Body of pancreas (tissue), 4 donors: ENCODE measurements at regions not wholly inside any gene's neighbourhood (a gene's known extent, or its start where the extent isn't known, plus 50 kb on each side); places are given as distances from the start of the nearest gene placed in this dataset.
A peak's percentile ranks its signal among the peaks of the same experiment; 100 is the strongest.

Source experiments
- ATAC-seq: fragments of 150-250 bp; one replicate; pipeline ENCODE4 v1.9.1; 2016
- DNase-seq, 4 donors: peaks; one replicate each; pipeline ENCODE4 v3.0.0-alpha.2; 2019
- H3K27ac ChIP-seq, 4 donors: fragments of 200-600 bp; sonication (generic); 1 replicate in 3 of 4; 2 replicates in 1 of 4; pipeline versions ENCODE4 v1.5.1 to v1.6.1; 2016 to 2019; ENCODE audit warnings: mild to moderate bottlenecking in 1 of 4, mixed read lengths in 1 of 4, moderate library complexity in 1 of 4
- H3K27me3 ChIP-seq, 2 donors: fragments of 200-600 bp; sonication (generic); one replicate each; pipeline ENCODE4 v1.6.0; 2016; ENCODE audit warnings: mild to moderate bottlenecking in 1 of 2
- H3K36me3 ChIP-seq, 2 donors: fragments of 200-600 bp; sonication (generic); replicated peaks in 1 of 2; 2 replicates each; pipeline ENCODE4 v1.5.1; 2016; ENCODE audit warnings: low read depth in 2 of 2; ENCODE audit not compliant: insufficient read depth in 1 of 2
- H3K4me1 ChIP-seq: fragments of 200-600 bp; sonication (generic); one replicate; pipeline ENCODE4 v1.6.0; 2016
- H3K4me3 ChIP-seq, 2 donors: fragments of 200-600 bp; sonication (generic); 1 replicate in 1 of 2; 2 replicates in 1 of 2; pipeline ENCODE4 v1.5.1; 2016 to 2019
- H3K9me3 ChIP-seq, 3 donors: fragments of 200-600 bp; sonication (generic); 1 replicate in 2 of 3; 2 replicates in 1 of 3; pipeline ENCODE4 v1.5.1; 2016
- POLR2A ChIP-seq, 3 donors: fragments of 450-650 bp; IDR thresholded peaks; one replicate each; pipeline ENCODE4 v1.6.1; 2016; ENCODE audit warnings: antibody characterized with exemption in 3 of 3, mild to moderate bottlenecking in 2 of 3
- WGBS, 2 donors: methylation state at CpG; one replicate each; pipeline ENCODE4 v1.1.5; 2017; 5-methylcytosine and 5-hydroxymethylcytosine counted together
- intact Hi-C: fragments of 100-400 bp; cut with DNase I; formaldehyde crosslinking; loops from one replicate; pipeline ENCODE4 v1.15.1; 2023
- TF ChIP-seq, protein P1 (sequence below), 7 experiments: fragments of 450-650 bp in 4 of 7; fragments of 200-600 bp in 3 of 7; sonication (generic) in 3 of 7; IDR thresholded peaks; one replicate each; pipeline ENCODE4 v1.5.1; 2016 to 2019; ENCODE audit warnings: antibody characterized with exemption in 7 of 7

DNA sequence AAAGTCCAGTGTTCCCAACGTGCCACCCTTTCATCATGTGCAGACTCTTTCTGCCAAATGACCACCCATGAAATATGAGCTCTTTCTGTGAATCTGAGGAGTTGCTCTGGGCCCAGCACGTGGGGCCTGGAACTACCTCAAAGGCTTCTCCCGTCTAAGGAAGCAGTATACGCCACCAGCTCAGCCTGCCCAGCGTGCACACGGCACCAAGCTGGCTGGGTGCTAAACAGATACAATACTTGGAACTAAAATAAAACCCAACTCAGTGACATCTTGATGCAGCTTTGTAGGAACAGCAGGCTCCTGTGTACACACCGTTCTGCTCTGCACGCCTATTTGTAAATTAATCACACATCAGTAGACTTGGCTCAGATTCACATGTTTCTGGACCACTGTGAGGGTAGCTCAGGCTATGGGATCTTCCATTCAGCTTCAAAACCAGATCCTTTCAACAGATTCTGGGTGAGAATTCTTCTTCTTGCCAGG lies 74.8 kb downstream of the ARL6IP4 start:
- Histone ChIP-seq H3K27me3 (no peaks in the 10 kb centered on the region), H3K27ac (no peak overlapping the region), H3K36me3 (no peaks in the 10 kb centered on the region), H3K4me3 (no peak overlapping the region), H3K4me1 (no peaks in the 10 kb centered on the region), H3K9me3 (no peaks in the 10 kb centered on the region)
- WGBS, 2 donors, result 51 to 53% methylated on average over 8 of the region's 8 CpGs
- ATAC-seq (no peak), DNase-seq (no peak)
- intact Hi-C loops, result no loop called here
- TF ChIP-seq POLR2A (IDR thresholded peaks at IDR 0.05), result no peak
- TF ChIP-seq, protein P1, sequence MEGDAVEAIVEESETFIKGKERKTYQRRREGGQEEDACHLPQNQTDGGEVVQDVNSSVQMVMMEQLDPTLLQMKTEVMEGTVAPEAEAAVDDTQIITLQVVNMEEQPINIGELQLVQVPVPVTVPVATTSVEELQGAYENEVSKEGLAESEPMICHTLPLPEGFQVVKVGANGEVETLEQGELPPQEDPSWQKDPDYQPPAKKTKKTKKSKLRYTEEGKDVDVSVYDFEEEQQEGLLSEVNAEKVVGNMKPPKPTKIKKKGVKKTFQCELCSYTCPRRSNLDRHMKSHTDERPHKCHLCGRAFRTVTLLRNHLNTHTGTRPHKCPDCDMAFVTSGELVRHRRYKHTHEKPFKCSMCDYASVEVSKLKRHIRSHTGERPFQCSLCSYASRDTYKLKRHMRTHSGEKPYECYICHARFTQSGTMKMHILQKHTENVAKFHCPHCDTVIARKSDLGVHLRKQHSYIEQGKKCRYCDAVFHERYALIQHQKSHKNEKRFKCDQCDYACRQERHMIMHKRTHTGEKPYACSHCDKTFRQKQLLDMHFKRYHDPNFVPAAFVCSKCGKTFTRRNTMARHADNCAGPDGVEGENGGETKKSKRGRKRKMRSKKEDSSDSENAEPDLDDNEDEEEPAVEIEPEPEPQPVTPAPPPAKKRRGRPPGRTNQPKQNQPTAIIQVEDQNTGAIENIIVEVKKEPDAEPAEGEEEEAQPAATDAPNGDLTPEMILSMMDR (IDR thresholded peaks at IDR 0.05), result no peak

GRCh38 chr12:123054371-123054770 lies 73.9 kb downstream of the ARL6IP4 start:
- no peak overlapping the region for H3K4me3 ChIP-seq
- no peaks in the 10 kb centered on the region for H3K9me3 ChIP-seq
- WGBS, 2 donors, result 78 to 89% methylated on average over 2 of the region's 2 CpGs
- H3K27ac ChIP-seq, result no peak overlapping the region
- no peak for DNase-seq
- no peak for ATAC-seq
- no peaks in the 10 kb centered on the region for H3K27me3 ChIP-seq
- no peaks in the 10 kb centered on the region for H3K4me1 ChIP-seq
- intact Hi-C loops, result no loop called here
- TF ChIP-seq POLR2A (IDR thresholded peaks at IDR 0.05), result no peak
- TF ChIP-seq, protein P1 (IDR thresholded peaks at IDR 0.05), result no peak
- no peaks in the 10 kb centered on the region for H3K36me3 ChIP-seq

- no peak for TF ChIP-seq POLR2A (IDR thresholded peaks at IDR 0.05)
- TF ChIP-seq, protein P1 (IDR thresholded peaks at IDR 0.05), result no peak
- intact Hi-C loops, result no loop called here
- WGBS, 2 donors, result 70 to 77% methylated on average over 3 of the region's 3 CpGs
- no peak overlapping the region for H3K4me3 ChIP-seq
- no peaks in the 10 kb centered on the region for H3K4me1 ChIP-seq
- DNase-seq, result no peak
- no peaks in the 10 kb centered on the region for H3K36me3 ChIP-seq
- no peaks in the 10 kb centered on the region for H3K27me3 ChIP-seq
- H3K27ac ChIP-seq, result no peak overlapping the region
- ATAC-seq, result no peak
- H3K9me3 ChIP-seq, result no peaks in the 10 kb centered on the region
Observed at GRCh38 chr12:123051556-123051955, 71.1 kb downstream of the ARL6IP4 start.

DNA sequence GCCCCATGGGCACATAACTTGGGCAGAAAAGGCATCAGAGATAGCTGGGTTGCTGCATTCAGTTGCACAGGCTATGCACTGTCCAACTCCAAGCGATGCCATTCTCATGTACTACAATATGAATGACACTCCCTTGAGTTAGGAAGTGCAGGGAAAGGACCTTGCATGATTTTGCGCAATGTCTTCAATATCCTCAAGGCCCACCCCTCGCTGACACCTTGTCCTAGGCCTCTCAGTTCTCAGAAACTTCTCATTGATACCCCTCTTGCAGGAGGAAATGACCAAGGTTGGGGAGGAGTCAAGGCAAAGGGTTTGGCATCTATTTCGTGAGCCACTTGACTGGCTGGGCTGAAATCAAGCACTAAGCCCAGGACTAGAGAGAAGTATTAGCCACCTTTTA lies 70.4 kb downstream of the ARL6IP4 start:
- Histone ChIP-seq H3K4me3 (no peak overlapping the region), H3K27ac (no peak overlapping the region), H3K36me3 (no peaks in the 10 kb centered on the region), H3K27me3 (no peaks in the 10 kb centered on the region), H3K9me3 (no peaks in the 10 kb centered on the region), H3K4me1 (no peaks in the 10 kb centered on the region)
- no peak for TF ChIP-seq POLR2A (IDR thresholded peaks at IDR 0.05)
- TF ChIP-seq, protein P1 (IDR thresholded peaks at IDR 0.05), result no peak
- WGBS, 2 donors, result 83 to 89% methylated on average over 4 of the region's 4 CpGs
- DNase-seq (no peak), ATAC-seq (no peak)
- intact Hi-C loops, result no loop called here

DNA sequence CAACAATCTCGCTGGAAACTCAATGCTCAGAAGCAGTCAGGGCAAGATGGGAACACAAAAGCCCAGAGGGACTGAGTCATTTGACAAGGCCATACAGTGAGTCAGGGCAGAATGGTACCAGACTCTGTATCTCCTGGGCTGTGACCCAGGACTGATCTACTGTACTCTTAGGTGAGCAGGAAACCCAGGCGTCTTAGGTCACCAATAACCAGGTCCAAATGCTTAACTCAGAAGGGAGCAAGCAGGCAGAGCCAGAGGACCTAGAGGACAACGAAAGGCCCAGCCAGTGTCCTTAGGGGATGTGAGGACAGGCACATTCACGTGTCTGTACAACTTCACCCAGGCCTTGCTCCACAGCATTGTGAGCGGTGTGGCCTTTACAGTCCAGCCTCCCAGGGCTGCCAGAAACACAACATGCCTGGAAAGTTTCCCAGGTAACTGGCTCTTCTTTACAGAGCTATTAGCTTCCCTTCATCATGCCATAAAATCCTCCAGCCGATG lies 69.9 kb downstream of the ARL6IP4 start:
- Histone ChIP-seq H3K4me3 (no peak overlapping the region), H3K27me3 (no peaks in the 10 kb centered on the region)

More for the DNA sequence above, 69.9 kb downstream of the ARL6IP4 start:
- no peaks in the 10 kb centered on the region for H3K36me3 ChIP-seq
- H3K4me1 ChIP-seq, result no peaks in the 10 kb centered on the region
- intact Hi-C loops, result no loop called here
- ATAC-seq, result peak; percentile 45
- H3K27ac ChIP-seq, result no peak overlapping the region
- 61 to 84% methylated on average over 4 to 6 of the region's 6 CpGs for WGBS, 2 donors
- no peaks in the 10 kb centered on the region for H3K9me3 ChIP-seq
- no peak for TF ChIP-seq POLR2A (IDR thresholded peaks at IDR 0.05)
- TF ChIP-seq, protein P1 (IDR thresholded peaks at IDR 0.05), result no peak
- DNase-seq, result no peak
